GM12878 (cell line): ENCODE measurements at regions not wholly inside any gene's neighbourhood (a gene's known extent, or its start where the extent isn't known, plus 50 kb on each side); places are given as distances from the start of the nearest gene placed in this dataset.

Experiments
- JUNB ChIP-seq: IDR thresholded peaks from 2 replicates; pipeline ENCODE4 v1.6.1; 2016; ENCODE audit warnings: antibody characterized with exemption, mild to moderate bottlenecking
- KDM1A ChIP-seq: fragments of 200-600 bp; sonication (generic); IDR thresholded peaks from 2 replicates; pipeline ENCODE4 v1.6.1; 2016; ENCODE audit warnings: borderline replicate concordance
- POU2F2 ChIP-seq: IDR thresholded peaks from 3 replicates; pipeline ENCODE4 v1.6.1; 2011; ENCODE audit warnings: low read depth, mild to moderate bottlenecking, low read length, borderline replicate concordance
- RCOR1 ChIP-seq: conservative IDR thresholded peaks from 2 replicates; pipeline ENCODE4 v1.6.1; 2012; ENCODE audit warnings: low read depth, low read length, improper control_type of control experiment
- RELA ChIP-seq: fragments of 450-650 bp; IDR thresholded peaks from 2 replicates; pipeline ENCODE4 v1.8.0; 2014; ENCODE audit warnings: borderline replicate concordance; ENCODE audit not compliant: partially characterized antibody
- YY1 ChIP-seq: IDR thresholded peaks from 2 replicates; pipeline ENCODE4 v1.6.1; 2011; ENCODE audit warnings: low read depth, mild to moderate bottlenecking, low read length
- TF ChIP-seq, protein P1 (sequence below), 3 experiments: IDR thresholded peaks in 2 of 3; conservative IDR thresholded peaks in 1 of 3; 2 replicates each; pipeline ENCODE4 v1.5.1; 2011; ENCODE audit warnings: low read depth in 3 of 3, low read length in 3 of 3, mild to moderate bottlenecking in 3 of 3, control low read depth in 2 of 3, moderate library complexity in 2 of 3, inconsistent platforms in 1 of 3, mixed read lengths in 1 of 3; ENCODE audit not compliant: control insufficient read depth in 2 of 3, insufficient read depth in 1 of 3; ENCODE audit errors: extremely low read depth in 1 of 3

DNA sequence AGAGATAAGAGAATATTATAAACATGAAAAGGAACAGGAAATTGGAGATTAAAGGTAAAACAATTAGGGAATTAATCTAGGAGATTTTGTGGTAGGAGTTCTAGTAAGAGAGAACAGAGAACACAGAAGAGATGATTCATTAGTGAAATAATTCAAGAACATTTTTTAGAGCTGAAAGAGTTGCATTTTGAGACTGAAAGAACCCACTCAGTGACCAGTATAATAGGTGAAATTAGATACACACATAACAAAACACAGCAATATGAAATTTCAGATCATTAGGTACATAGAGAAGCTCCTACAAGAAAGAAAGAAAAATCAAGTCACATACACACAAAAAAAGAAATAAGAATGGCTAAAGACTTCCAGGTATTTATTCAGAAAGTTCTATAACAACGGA, 144.0 kb downstream of the CYSLTR2 start:
- TF ChIP-seq, protein P1, sequence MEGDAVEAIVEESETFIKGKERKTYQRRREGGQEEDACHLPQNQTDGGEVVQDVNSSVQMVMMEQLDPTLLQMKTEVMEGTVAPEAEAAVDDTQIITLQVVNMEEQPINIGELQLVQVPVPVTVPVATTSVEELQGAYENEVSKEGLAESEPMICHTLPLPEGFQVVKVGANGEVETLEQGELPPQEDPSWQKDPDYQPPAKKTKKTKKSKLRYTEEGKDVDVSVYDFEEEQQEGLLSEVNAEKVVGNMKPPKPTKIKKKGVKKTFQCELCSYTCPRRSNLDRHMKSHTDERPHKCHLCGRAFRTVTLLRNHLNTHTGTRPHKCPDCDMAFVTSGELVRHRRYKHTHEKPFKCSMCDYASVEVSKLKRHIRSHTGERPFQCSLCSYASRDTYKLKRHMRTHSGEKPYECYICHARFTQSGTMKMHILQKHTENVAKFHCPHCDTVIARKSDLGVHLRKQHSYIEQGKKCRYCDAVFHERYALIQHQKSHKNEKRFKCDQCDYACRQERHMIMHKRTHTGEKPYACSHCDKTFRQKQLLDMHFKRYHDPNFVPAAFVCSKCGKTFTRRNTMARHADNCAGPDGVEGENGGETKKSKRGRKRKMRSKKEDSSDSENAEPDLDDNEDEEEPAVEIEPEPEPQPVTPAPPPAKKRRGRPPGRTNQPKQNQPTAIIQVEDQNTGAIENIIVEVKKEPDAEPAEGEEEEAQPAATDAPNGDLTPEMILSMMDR (IDR thresholded peaks at IDR 0.05 in 2 of 3, conservative IDR thresholded peaks at IDR 0.05 in 1 of 3; ENCODE audit: control insufficient read depth in 2 of 3, extremely low read depth in 1 of 3, insufficient read depth in 1 of 3, low read depth in 3 of 3, low read length in 3 of 3) = no peak
- no peak for TF ChIP-seq YY1
- TF ChIP-seq RELA = no peak
- no peak for TF ChIP-seq POU2F2
- no peak for TF ChIP-seq KDM1A
- no peak for TF ChIP-seq RCOR1
- TF ChIP-seq JUNB = no peak
